ENCODE measurements at regions not wholly inside any gene's neighbourhood (a gene's known extent, or its start where the extent isn't known, plus 50 kb on each side); places are given as distances from the start of the nearest gene placed in this dataset.

DNA sequence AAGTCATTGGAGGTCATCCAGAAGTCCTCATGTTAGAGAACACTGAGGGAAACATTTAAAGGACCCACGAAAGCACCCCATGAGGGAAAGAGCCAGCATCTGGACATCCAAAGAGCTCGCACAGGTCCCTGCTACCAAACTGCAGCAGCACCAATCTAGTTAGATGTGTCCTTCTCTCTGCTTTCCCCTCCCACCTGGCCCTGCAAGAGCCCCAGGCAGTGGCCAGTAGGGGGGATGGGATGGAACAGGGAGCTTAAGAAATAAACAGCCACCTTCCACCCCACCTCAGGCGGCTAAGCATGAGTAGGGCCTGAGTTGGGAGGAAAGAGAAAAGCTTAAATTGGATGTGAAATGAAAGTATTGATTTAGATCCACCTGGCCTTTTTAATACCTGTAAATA is 175.9 kb upstream of the KCND3 start:
- TF ChIP-seq EGR1 (IDR thresholded peaks at IDR 0.05), result no peak
- TF ChIP-seq RAD21 (IDR thresholded peaks at IDR 0.05; ENCODE audit: low read depth), result no peak
- no peak for TF ChIP-seq CEBPB (IDR thresholded peaks at IDR 0.05)
- no peak for TF ChIP-seq TEAD4 (IDR thresholded peaks at IDR 0.05)
- no peak for TF ChIP-seq TAF1 (IDR thresholded peaks at IDR 0.05; ENCODE audit: low read depth)
- TF ChIP-seq MAX (IDR thresholded peaks at IDR 0.05), result no peak
- TF ChIP-seq YY1 (IDR thresholded peaks at IDR 0.05; ENCODE audit: low read depth), result no peak
- no peak for TF ChIP-seq EP300 (IDR thresholded peaks at IDR 0.05; ENCODE audit: borderline replicate concordance)
- TF ChIP-seq NFIC (IDR thresholded peaks at IDR 0.05), result no peak
- TF ChIP-seq REST (IDR thresholded peaks at IDR 0.05; ENCODE audit: low read depth), result no peak
- no peak for TF ChIP-seq USF1 (IDR thresholded peaks at IDR 0.05)
- TF ChIP-seq ZBTB7A (IDR thresholded peaks at IDR 0.05; ENCODE audit: low read depth), result no peak
- TF ChIP-seq TCF12 (IDR thresholded peaks at IDR 0.05; ENCODE audit: low read depth), result no peak
- TF ChIP-seq CREB1 (IDR thresholded peaks at IDR 0.05; ENCODE audit: low read depth), result no peak

DNA sequence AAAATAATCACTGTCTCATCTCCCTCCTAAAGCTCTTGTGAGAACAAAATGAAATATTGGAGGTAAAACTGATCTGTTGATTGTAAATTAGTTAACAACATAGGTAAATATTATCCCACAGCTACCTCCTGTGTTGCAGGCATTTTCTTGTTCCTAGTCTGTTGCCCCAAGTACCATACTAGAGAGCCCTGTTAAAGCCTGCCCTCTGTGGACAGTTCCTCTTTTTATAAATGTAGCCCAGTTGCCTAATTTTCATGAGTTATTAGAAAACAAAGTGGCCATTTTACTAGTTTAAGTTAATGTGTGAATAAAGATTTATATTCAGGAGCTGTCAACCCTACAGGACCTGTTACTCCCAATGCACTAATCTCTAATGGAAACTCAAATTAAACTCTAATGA is 180.0 kb upstream of the KCND3 start:
- TF ChIP-seq TEAD4 (IDR thresholded peaks at IDR 0.05) (no peak), CEBPB (IDR thresholded peaks at IDR 0.05) (no peak), FOXM1 (IDR thresholded peaks at IDR 0.05; ENCODE audit: borderline replicate concordance, low read depth) (no peak), REST (IDR thresholded peaks at IDR 0.05; ENCODE audit: low read depth) (no peak), TAF1 (IDR thresholded peaks at IDR 0.05; ENCODE audit: low read depth) (no peak), MAX (IDR thresholded peaks at IDR 0.05) (no peak), ZBTB7A (IDR thresholded peaks at IDR 0.05; ENCODE audit: low read depth) (no peak), EGR1 (IDR thresholded peaks at IDR 0.05) (no peak), RAD21 (IDR thresholded peaks at IDR 0.05; ENCODE audit: low read depth) (no peak), CREB1 (IDR thresholded peaks at IDR 0.05; ENCODE audit: low read depth) (no peak), YY1 (IDR thresholded peaks at IDR 0.05; ENCODE audit: low read depth) (no peak), NFIC (IDR thresholded peaks at IDR 0.05) (no peak), TCF12 (IDR thresholded peaks at IDR 0.05; ENCODE audit: low read depth) (no peak)

- TF ChIP-seq TEAD4 (IDR thresholded peaks at IDR 0.05) (no peak), USF1 (IDR thresholded peaks at IDR 0.05) (no peak), TAF1 (IDR thresholded peaks at IDR 0.05; ENCODE audit: low read depth) (no peak), FOXM1 (IDR thresholded peaks at IDR 0.05; ENCODE audit: borderline replicate concordance, low read depth) (no peak), TCF12 (IDR thresholded peaks at IDR 0.05; ENCODE audit: low read depth) (no peak), ZBTB7A (IDR thresholded peaks at IDR 0.05; ENCODE audit: low read depth) (no peak), REST (IDR thresholded peaks at IDR 0.05; ENCODE audit: low read depth) (peak; percentile 90), EP300 (IDR thresholded peaks at IDR 0.05; ENCODE audit: borderline replicate concordance) (no peak), CEBPB (IDR thresholded peaks at IDR 0.05) (peak; percentile 79), CREB1 (IDR thresholded peaks at IDR 0.05; ENCODE audit: low read depth) (no peak), RAD21 (IDR thresholded peaks at IDR 0.05; ENCODE audit: low read depth) (no peak), YY1 (IDR thresholded peaks at IDR 0.05; ENCODE audit: low read depth) (no peak), MAX (IDR thresholded peaks at IDR 0.05) (no peak), NFIC (IDR thresholded peaks at IDR 0.05) (peak; percentile 29; the same call in 1 of the 2 replicates), EGR1 (IDR thresholded peaks at IDR 0.05) (no peak)
Observed at GRCh38 chr1:112172294-112172882, 182.9 kb upstream of the KCND3 start.

GRCh38 chr1:112177314-112177713 is 187.8 kb upstream of the KCND3 start:
- no peak for TF ChIP-seq YY1 (IDR thresholded peaks at IDR 0.05; ENCODE audit: low read depth)
- no peak for TF ChIP-seq REST (IDR thresholded peaks at IDR 0.05; ENCODE audit: low read depth)
- TF ChIP-seq EP300 (IDR thresholded peaks at IDR 0.05; ENCODE audit: borderline replicate concordance), result no peak
- TF ChIP-seq TAF1 (IDR thresholded peaks at IDR 0.05; ENCODE audit: low read depth), result no peak
- no peak for TF ChIP-seq ZBTB7A (IDR thresholded peaks at IDR 0.05; ENCODE audit: low read depth)

All from Ishikawa (cell line).